ENCODE measurements at regions not wholly inside any gene's neighbourhood (a gene's known extent, or its start where the extent isn't known, plus 50 kb on each side); places are given as distances from the start of the nearest gene placed in this dataset.

- TF ChIP-seq CTCF (IDR thresholded peaks at IDR 0.05) (no peak), ZFX (IDR thresholded peaks at IDR 0.05; ENCODE audit: borderline replicate concordance) (no peak)
Measured at GRCh38 chrY:7272556-7273195, 361.1 kb upstream of the AMELY start.
